ENCODE measurements at regions not wholly inside any gene's neighbourhood (a gene's known extent, or its start where the extent isn't known, plus 50 kb on each side); places are given as distances from the start of the nearest gene placed in this dataset.

- POLR2A ChIA-PET: no interaction called here
- Mint-ChIP-seq H3K4me1 (peaks cover 24% of the 10 kb centered on the region), H3K27ac (no peak overlapping the region), H3K9me3 (no peaks in the 10 kb centered on the region), H3K27me3 (peaks cover 1% of the 10 kb centered on the region), H3K4me3 (no peak overlapping the region), H3K36me3 (no peaks in the 10 kb centered on the region)
- ATAC-seq (ENCODE audit: low read depth) (no peak), DNase-seq (no peak)
These were observed 199.9 kb upstream of the PWP1 start for GRCh38 chr12:107485731-107486130.

- H3K4me1 Mint-ChIP-seq: peaks cover 26% of the 10 kb centered on the region
- peaks cover 1% of the 10 kb centered on the region for H3K27me3 Mint-ChIP-seq
- no peaks in the 10 kb centered on the region for H3K9me3 Mint-ChIP-seq
- H3K4me3 Mint-ChIP-seq: no peak overlapping the region
- H3K27ac Mint-ChIP-seq: no peak overlapping the region
- H3K36me3 Mint-ChIP-seq: no peaks in the 10 kb centered on the region
- DNase-seq (no peak), ATAC-seq (ENCODE audit: low read depth) (no peak)
- POLR2A ChIA-PET: no interaction called here
These were observed 199.3 kb upstream of the PWP1 start for GRCh38 chr12:107486140-107486892.

GRCh38 chr12:107487011-107487680, 198.5 kb upstream of the PWP1 start:
- ATAC-seq (ENCODE audit: low read depth) (no peak), DNase-seq (no peak)
- H3K9me3 Mint-ChIP-seq: no peaks in the 10 kb centered on the region
- no peak overlapping the region for H3K27ac Mint-ChIP-seq
- no peaks in the 10 kb centered on the region for H3K36me3 Mint-ChIP-seq
- H3K4me3 Mint-ChIP-seq: no peak overlapping the region
- peaks cover 28% of the 10 kb centered on the region for H3K4me1 Mint-ChIP-seq
- POLR2A ChIA-PET: no interaction called here
- H3K27me3 Mint-ChIP-seq: peaks cover 1% of the 10 kb centered on the region

GRCh38 chr12:107488666-107489065, 196.9 kb upstream of the PWP1 start:
- Mint-ChIP-seq H3K27ac (no peak overlapping the region), H3K9me3 (no peaks in the 10 kb centered on the region), H3K27me3 (peaks cover 1% of the 10 kb centered on the region), H3K36me3 (no peaks in the 10 kb centered on the region), H3K4me1 (peaks cover 37% of the 10 kb centered on the region), H3K4me3 (no peak overlapping the region)
- no peak for ATAC-seq (ENCODE audit: low read depth)
- POLR2A ChIA-PET: no interaction called here
- DNase-seq: no peak

- Mint-ChIP-seq H3K9me3 (no peaks in the 10 kb centered on the region), H3K4me1 (peaks cover 34% of the 10 kb centered on the region)
These were observed 195.6 kb upstream of the PWP1 start for GRCh38 chr12:107490010-107490409.

GRCh38 chr12:107491856-107492255, 193.7 kb upstream of the PWP1 start:
- no peak for ATAC-seq (ENCODE audit: low read depth)

More at GRCh38 chr12:107490010-107490409, 195.6 kb upstream of the PWP1 start:
- Mint-ChIP-seq H3K27ac (no peak overlapping the region), H3K27me3 (peaks cover 1% of the 10 kb centered on the region), H3K4me3 (no peak overlapping the region), H3K36me3 (no peaks in the 10 kb centered on the region)
- ATAC-seq (ENCODE audit: low read depth): no peak
- DNase-seq: no peak
- POLR2A ChIA-PET: no interaction called here

GRCh38 chr12:107492393-107493134, 193.0 kb upstream of the PWP1 start:
- H3K36me3 Mint-ChIP-seq: peaks cover 10% of the 10 kb centered on the region
- DNase-seq (no peak), ATAC-seq (ENCODE audit: low read depth) (peak; percentile 64)
- peak overlapping the region; percentile 90 for H3K27ac Mint-ChIP-seq
- POLR2A ChIA-PET: interaction anchor here (0.6 kb wide), 1 partner anchor 82 kb away, joined by 6 read pairs; no protein-coding TSS in a partner anchor
- peaks cover 7% of the 10 kb centered on the region for H3K9me3 Mint-ChIP-seq
- H3K27me3 Mint-ChIP-seq: no peaks in the 10 kb centered on the region
- peaks cover 20% of the 10 kb centered on the region for H3K4me1 Mint-ChIP-seq
- H3K4me3 Mint-ChIP-seq: peak overlapping the region; percentile 61

More at GRCh38 chr12:107491856-107492255, 193.7 kb upstream of the PWP1 start:
- no peak for DNase-seq
- H3K27ac Mint-ChIP-seq: peak overlapping the region; percentile 61
- peaks cover under 1% of the 10 kb centered on the region for H3K9me3 Mint-ChIP-seq
- H3K27me3 Mint-ChIP-seq: no peaks in the 10 kb centered on the region
- POLR2A ChIA-PET: no interaction called here
- no peak overlapping the region for H3K4me3 Mint-ChIP-seq
- H3K4me1 Mint-ChIP-seq: peaks cover 22% of the 10 kb centered on the region
- peaks cover 3% of the 10 kb centered on the region for H3K36me3 Mint-ChIP-seq

GRCh38 chr12:107493135-107493494, 192.5 kb upstream of the PWP1 start:
- Mint-ChIP-seq H3K27me3 (no peaks in the 10 kb centered on the region), H3K27ac (peak overlapping the region; percentile 90), H3K4me1 (peaks cover 16% of the 10 kb centered on the region), H3K4me3 (peak overlapping the region; percentile 61), H3K9me3 (peaks cover 7% of the 10 kb centered on the region), H3K36me3 (peaks cover 10% of the 10 kb centered on the region)
- ATAC-seq (ENCODE audit: low read depth): no peak
- POLR2A ChIA-PET: no interaction called here
- DNase-seq: no peak

- POLR2A ChIA-PET: no interaction called here
- DNase-seq: no peak
These were observed 191.9 kb upstream of the PWP1 start for GRCh38 chr12:107493666-107494065.

GRCh38 chr12:107494331-107494730, 191.3 kb upstream of the PWP1 start:
- POLR2A ChIA-PET: no interaction called here
- Mint-ChIP-seq H3K4me1 (peaks cover 16% of the 10 kb centered on the region), H3K36me3 (peaks cover 10% of the 10 kb centered on the region), H3K4me3 (no peak overlapping the region), H3K27ac (no peak overlapping the region), H3K9me3 (peaks cover 7% of the 10 kb centered on the region), H3K27me3 (no peaks in the 10 kb centered on the region)
- ATAC-seq (ENCODE audit: low read depth) (no peak), DNase-seq (no peak)

More at GRCh38 chr12:107493666-107494065, 191.9 kb upstream of the PWP1 start:
- H3K27ac Mint-ChIP-seq: no peak overlapping the region
- H3K4me3 Mint-ChIP-seq: no peak overlapping the region
- peaks cover 16% of the 10 kb centered on the region for H3K4me1 Mint-ChIP-seq
- H3K27me3 Mint-ChIP-seq: no peaks in the 10 kb centered on the region
- H3K9me3 Mint-ChIP-seq: peaks cover 7% of the 10 kb centered on the region
- peaks cover 10% of the 10 kb centered on the region for H3K36me3 Mint-ChIP-seq
- ATAC-seq (ENCODE audit: low read depth): no peak

GRCh38 chr12:107495604-107496003, 190.0 kb upstream of the PWP1 start:
- no peaks in the 10 kb centered on the region for H3K27me3 Mint-ChIP-seq
- peaks cover 10% of the 10 kb centered on the region for H3K36me3 Mint-ChIP-seq
- DNase-seq: no peak
- peaks cover 18% of the 10 kb centered on the region for H3K4me1 Mint-ChIP-seq
- no peak overlapping the region for H3K4me3 Mint-ChIP-seq
- POLR2A ChIA-PET: no interaction called here
- H3K27ac Mint-ChIP-seq: no peak overlapping the region
- H3K9me3 Mint-ChIP-seq: peaks cover 7% of the 10 kb centered on the region
- ATAC-seq (ENCODE audit: low read depth): no peak

GRCh38 chr12:107497231-107497630, 188.4 kb upstream of the PWP1 start:
- POLR2A ChIA-PET: no interaction called here
- no peaks in the 10 kb centered on the region for H3K27me3 Mint-ChIP-seq
- no peak overlapping the region for H3K4me3 Mint-ChIP-seq
- peaks cover 7% of the 10 kb centered on the region for H3K9me3 Mint-ChIP-seq
- ATAC-seq (ENCODE audit: low read depth) (no peak), DNase-seq (no peak)
- H3K4me1 Mint-ChIP-seq: peaks cover 16% of the 10 kb centered on the region
- no peak overlapping the region for H3K27ac Mint-ChIP-seq
- peaks cover 11% of the 10 kb centered on the region for H3K36me3 Mint-ChIP-seq

GRCh38 chr12:107500307-107500706, 185.3 kb upstream of the PWP1 start:
- H3K4me3 Mint-ChIP-seq: no peak overlapping the region
- peaks cover 11% of the 10 kb centered on the region for H3K36me3 Mint-ChIP-seq
- DNase-seq (no peak), ATAC-seq (ENCODE audit: low read depth) (no peak)
- peaks cover 7% of the 10 kb centered on the region for H3K4me1 Mint-ChIP-seq
- no peaks in the 10 kb centered on the region for H3K27me3 Mint-ChIP-seq
- H3K9me3 Mint-ChIP-seq: peaks cover 7% of the 10 kb centered on the region
- no peak overlapping the region for H3K27ac Mint-ChIP-seq
- POLR2A ChIA-PET: no interaction called here

Data from activated naive CD8-positive, alpha-beta T cell treated with anti-CD3 and anti-CD28 coated beads, Interleukin-2, amount 10 ng/mL, durations not matched to agents 7 days and 5 days (primary cell).